ENCODE measurements at regions not wholly inside any gene's neighbourhood (a gene's known extent, or its start where the extent isn't known, plus 50 kb on each side); places are given as distances from the start of the nearest gene placed in this dataset.
"Not testable (repeated sequence)": the region's sequence is repeated elsewhere in the genome, so short reads cannot be mapped to it uniquely, and the experiment has no call there.

DNA sequence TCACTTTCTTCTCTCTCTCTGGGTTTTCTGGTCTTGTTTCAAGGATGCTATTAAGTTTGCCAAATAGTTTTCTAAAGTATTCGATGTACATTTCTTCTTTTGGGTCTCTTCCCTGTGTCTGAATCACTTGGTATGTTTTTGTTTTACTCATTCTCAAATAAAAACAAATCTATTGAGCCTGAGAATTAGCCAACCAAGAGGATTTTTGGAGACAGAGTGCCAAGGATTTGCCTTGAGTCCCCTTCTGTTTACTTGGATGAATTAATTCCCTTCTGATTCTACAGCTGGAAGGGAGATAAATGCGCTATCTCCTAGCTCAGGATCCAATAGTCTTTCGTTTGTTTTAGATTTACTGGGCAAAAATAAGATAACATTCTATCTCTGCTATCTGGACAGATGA lies 255.5 kb downstream of the SYT10 start:
- Mint-ChIP-seq H3K36me3 (ENCODE audit: unreplicated experiment) (no peaks in the 10 kb centered on the region), H3K4me3 (ENCODE audit: unreplicated experiment) (no peak overlapping the region), H3K9me3 (ENCODE audit: unreplicated experiment) (peaks cover 21% of the 10 kb centered on the region), H3K4me1 (ENCODE audit: unreplicated experiment) (no peaks in the 10 kb centered on the region), H3K27me3 (ENCODE audit: unreplicated experiment) (no peaks in the 10 kb centered on the region), H3K27ac (ENCODE audit: unreplicated experiment) (no peak overlapping the region)
- no peak for DNase-seq (ENCODE audit: extremely low spot score, unreplicated experiment)
- TF ChIP-seq, protein P1, sequence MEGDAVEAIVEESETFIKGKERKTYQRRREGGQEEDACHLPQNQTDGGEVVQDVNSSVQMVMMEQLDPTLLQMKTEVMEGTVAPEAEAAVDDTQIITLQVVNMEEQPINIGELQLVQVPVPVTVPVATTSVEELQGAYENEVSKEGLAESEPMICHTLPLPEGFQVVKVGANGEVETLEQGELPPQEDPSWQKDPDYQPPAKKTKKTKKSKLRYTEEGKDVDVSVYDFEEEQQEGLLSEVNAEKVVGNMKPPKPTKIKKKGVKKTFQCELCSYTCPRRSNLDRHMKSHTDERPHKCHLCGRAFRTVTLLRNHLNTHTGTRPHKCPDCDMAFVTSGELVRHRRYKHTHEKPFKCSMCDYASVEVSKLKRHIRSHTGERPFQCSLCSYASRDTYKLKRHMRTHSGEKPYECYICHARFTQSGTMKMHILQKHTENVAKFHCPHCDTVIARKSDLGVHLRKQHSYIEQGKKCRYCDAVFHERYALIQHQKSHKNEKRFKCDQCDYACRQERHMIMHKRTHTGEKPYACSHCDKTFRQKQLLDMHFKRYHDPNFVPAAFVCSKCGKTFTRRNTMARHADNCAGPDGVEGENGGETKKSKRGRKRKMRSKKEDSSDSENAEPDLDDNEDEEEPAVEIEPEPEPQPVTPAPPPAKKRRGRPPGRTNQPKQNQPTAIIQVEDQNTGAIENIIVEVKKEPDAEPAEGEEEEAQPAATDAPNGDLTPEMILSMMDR (IDR thresholded peaks at IDR 0.05), result no peak

DNA sequence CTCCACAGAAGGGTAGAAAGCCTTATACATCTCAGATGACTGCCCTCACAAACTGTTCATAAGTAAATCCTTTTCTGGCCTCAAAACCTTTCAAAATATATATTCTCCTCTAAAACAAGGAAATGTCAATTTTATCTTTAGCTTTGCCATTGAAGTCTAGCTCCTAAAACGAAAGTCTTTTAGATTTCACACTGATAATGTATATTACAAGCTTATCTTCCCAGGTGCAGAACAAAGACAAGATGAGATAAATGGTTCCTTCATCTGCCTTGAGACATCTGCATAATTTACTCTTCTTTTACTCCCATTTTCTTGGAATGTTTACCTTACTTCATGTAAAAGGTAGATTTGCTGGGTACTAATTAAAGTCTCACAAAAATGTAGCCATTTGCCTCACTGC lies 257.1 kb downstream of the SYT10 start:
- no peak for DNase-seq (ENCODE audit: extremely low spot score, unreplicated experiment)
- TF ChIP-seq, protein P1 (IDR thresholded peaks at IDR 0.05), result no peak
- no peak overlapping the region for H3K4me3 Mint-ChIP-seq (ENCODE audit: unreplicated experiment)
- H3K36me3 Mint-ChIP-seq (ENCODE audit: unreplicated experiment), result no peaks in the 10 kb centered on the region
- H3K27me3 Mint-ChIP-seq (ENCODE audit: unreplicated experiment), result no peaks in the 10 kb centered on the region
- H3K27ac Mint-ChIP-seq (ENCODE audit: unreplicated experiment), result no peak overlapping the region
- H3K4me1 Mint-ChIP-seq (ENCODE audit: unreplicated experiment), result no peaks in the 10 kb centered on the region
- H3K9me3 Mint-ChIP-seq (ENCODE audit: unreplicated experiment), result peaks cover 21% of the 10 kb centered on the region

DNA sequence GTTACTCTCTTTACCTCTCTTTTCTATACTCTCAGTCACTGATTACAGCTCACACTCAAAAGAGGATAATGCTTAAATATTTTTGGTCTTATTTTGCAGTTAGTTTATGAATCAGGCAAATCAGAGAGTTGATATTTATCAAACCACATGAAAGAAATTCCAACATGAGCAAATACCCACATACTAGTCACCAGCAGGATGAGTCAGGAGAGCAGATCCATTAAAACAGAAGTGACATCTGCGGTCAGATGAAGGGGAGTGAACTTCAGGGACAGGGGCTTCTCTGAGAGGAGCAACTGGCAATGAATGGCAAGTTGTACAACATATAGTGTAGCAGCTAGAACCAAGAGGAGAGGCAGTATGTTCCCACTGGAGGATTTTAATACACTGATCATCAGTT lies 258.7 kb downstream of the SYT10 start:
- peaks cover 20% of the 10 kb centered on the region for H3K9me3 Mint-ChIP-seq (ENCODE audit: unreplicated experiment)
- no peak for DNase-seq (ENCODE audit: extremely low spot score, unreplicated experiment)
- no peaks in the 10 kb centered on the region for H3K4me1 Mint-ChIP-seq (ENCODE audit: unreplicated experiment)
- no peaks in the 10 kb centered on the region for H3K27me3 Mint-ChIP-seq (ENCODE audit: unreplicated experiment)
- no peak overlapping the region for H3K27ac Mint-ChIP-seq (ENCODE audit: unreplicated experiment)
- TF ChIP-seq, protein P1 (IDR thresholded peaks at IDR 0.05), result no peak
- no peaks in the 10 kb centered on the region for H3K36me3 Mint-ChIP-seq (ENCODE audit: unreplicated experiment)
- no peak overlapping the region for H3K4me3 Mint-ChIP-seq (ENCODE audit: unreplicated experiment)

DNA sequence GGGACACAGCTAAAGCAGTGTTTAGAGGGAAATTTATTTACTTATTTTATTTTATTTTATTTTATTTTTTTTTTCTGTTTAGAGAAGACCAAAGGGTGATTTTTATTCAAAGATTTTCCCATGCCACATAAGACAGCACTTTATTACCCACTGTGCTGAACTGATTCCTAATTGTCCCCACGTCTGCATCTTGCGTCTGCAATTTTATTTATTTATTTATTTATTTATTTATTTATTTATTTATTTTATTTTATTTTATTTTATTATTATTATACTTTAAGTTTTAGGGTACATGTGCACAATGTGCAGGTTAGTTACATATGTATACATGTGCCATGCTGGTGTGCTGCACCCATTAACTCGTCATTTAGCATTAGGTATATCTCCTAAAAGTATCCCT lies 269.7 kb upstream of the PKP2 start:
- not testable (repeated sequence) for H3K27ac Mint-ChIP-seq (ENCODE audit: unreplicated experiment); H3K4me3 Mint-ChIP-seq (ENCODE audit: unreplicated experiment); H3K4me1 Mint-ChIP-seq (ENCODE audit: unreplicated experiment); H3K36me3 Mint-ChIP-seq (ENCODE audit: unreplicated experiment); DNase-seq (ENCODE audit: extremely low spot score, unreplicated experiment); H3K27me3 Mint-ChIP-seq (ENCODE audit: unreplicated experiment)
- H3K9me3 Mint-ChIP-seq (ENCODE audit: unreplicated experiment), result peaks cover 27% of the 10 kb centered on the region

DNA sequence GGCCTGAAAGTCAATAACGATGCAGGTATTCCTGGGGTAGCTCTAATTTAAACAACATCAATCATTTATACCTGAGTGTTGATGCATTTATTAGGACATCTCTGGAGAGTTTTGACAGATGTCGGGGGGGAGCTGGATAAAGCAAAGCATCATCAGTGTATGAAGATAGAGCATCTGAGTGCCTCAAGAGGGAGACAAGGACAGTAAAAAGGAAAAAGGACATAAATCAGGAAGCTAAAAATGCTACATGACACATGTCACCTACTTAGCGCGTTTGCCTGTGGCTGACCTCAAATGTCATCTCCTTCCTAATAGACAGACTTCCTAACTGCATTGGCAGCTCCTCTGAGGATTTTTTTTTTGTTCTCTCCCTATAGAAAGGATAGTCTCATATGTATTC lies 259.5 kb upstream of the PKP2 start:
- Mint-ChIP-seq H3K4me1 (ENCODE audit: unreplicated experiment) (no peaks in the 10 kb centered on the region), H3K9me3 (ENCODE audit: unreplicated experiment) (peaks cover 50% of the 10 kb centered on the region), H3K27me3 (ENCODE audit: unreplicated experiment) (no peaks in the 10 kb centered on the region), H3K27ac (ENCODE audit: unreplicated experiment) (no peak overlapping the region), H3K36me3 (ENCODE audit: unreplicated experiment) (no peaks in the 10 kb centered on the region), H3K4me3 (ENCODE audit: unreplicated experiment) (no peak overlapping the region)
- TF ChIP-seq, protein P1 (IDR thresholded peaks at IDR 0.05), result no peak
- no peak for DNase-seq (ENCODE audit: extremely low spot score, unreplicated experiment)

DNA sequence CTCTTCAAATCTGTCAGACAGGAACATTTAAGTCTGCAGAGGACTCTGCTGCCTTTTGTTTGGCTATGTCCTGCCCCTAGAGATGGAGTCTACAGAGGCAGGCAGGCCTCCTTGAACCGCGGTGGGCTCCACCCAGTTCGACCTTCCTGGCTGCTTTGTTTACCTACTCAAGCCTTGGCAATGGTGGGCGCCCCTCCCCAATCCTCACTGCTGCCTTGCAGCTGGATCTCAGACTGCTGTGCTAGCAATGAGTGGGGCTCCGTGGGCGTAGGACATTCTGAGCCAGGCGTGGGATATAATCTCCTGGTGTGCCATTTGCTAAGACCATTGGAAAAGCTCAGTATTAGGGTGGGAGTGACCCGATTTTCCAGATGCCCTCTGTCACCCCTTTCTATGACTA lies 250.7 kb upstream of the PKP2 start:
- not testable (repeated sequence) for H3K36me3 Mint-ChIP-seq (ENCODE audit: unreplicated experiment); H3K27ac Mint-ChIP-seq (ENCODE audit: unreplicated experiment); H3K27me3 Mint-ChIP-seq (ENCODE audit: unreplicated experiment); H3K4me3 Mint-ChIP-seq (ENCODE audit: unreplicated experiment); DNase-seq (ENCODE audit: extremely low spot score, unreplicated experiment); H3K4me1 Mint-ChIP-seq (ENCODE audit: unreplicated experiment)
- H3K9me3 Mint-ChIP-seq (ENCODE audit: unreplicated experiment), result peaks cover 30% of the 10 kb centered on the region
